ENCODE measurements at regions not wholly inside any gene's neighbourhood (a gene's known extent, or its start where the extent isn't known, plus 50 kb on each side); places are given as distances from the start of the nearest gene placed in this dataset.

DNA sequence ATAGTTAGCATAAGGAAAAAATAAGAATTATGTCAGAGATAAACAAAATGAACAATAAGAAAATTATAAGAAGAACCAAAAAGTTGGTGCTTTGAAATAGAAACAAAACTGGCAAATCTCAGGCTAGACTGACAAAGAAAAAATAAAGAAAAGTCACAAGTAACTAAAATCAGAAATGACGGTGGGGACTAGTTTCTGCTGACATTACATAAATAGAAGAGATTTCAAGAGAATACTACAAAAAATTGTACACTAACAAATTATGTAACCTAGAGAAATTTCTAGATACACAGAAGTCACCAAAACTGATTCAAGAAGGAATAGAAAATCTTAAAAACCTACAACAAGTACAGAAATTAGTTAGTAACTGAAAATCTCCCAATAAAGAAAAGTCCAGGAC, 355.6 kb upstream of the SGCG start:
- TF ChIP-seq, protein P1, sequence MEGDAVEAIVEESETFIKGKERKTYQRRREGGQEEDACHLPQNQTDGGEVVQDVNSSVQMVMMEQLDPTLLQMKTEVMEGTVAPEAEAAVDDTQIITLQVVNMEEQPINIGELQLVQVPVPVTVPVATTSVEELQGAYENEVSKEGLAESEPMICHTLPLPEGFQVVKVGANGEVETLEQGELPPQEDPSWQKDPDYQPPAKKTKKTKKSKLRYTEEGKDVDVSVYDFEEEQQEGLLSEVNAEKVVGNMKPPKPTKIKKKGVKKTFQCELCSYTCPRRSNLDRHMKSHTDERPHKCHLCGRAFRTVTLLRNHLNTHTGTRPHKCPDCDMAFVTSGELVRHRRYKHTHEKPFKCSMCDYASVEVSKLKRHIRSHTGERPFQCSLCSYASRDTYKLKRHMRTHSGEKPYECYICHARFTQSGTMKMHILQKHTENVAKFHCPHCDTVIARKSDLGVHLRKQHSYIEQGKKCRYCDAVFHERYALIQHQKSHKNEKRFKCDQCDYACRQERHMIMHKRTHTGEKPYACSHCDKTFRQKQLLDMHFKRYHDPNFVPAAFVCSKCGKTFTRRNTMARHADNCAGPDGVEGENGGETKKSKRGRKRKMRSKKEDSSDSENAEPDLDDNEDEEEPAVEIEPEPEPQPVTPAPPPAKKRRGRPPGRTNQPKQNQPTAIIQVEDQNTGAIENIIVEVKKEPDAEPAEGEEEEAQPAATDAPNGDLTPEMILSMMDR (conservative IDR thresholded peaks at IDR 0.05; ENCODE audit: low read depth, low read length): no peak
- no peak for DNase-seq (ENCODE audit: low read depth)
- no peak overlapping the region for H3K4me3 ChIP-seq (ENCODE audit: low read length)

DNA sequence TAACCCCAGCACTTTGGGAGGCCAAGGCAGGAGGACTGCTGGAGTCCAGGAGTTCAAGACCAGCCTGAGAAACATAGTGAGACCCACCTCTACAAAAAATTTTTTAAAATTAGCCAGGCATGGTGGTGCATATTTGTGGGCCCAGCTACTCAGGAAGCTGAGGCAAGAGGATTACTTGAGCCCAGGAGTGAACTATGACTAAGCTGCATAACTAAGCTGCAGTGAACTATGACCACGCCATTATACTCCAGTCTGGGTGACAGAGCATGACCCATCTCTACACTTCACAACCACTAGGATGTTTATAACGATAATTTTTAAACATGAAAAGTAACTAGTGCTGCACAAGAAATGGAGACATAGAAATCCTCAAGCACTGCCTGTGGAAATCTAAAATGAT, 352.7 kb upstream of the SGCG start:
- peak; percentile 38 for DNase-seq (ENCODE audit: low read depth)
- H3K4me3 ChIP-seq (ENCODE audit: low read length): no peak overlapping the region
- TF ChIP-seq, protein P1 (conservative IDR thresholded peaks at IDR 0.05; ENCODE audit: low read depth, low read length): no peak

DNA sequence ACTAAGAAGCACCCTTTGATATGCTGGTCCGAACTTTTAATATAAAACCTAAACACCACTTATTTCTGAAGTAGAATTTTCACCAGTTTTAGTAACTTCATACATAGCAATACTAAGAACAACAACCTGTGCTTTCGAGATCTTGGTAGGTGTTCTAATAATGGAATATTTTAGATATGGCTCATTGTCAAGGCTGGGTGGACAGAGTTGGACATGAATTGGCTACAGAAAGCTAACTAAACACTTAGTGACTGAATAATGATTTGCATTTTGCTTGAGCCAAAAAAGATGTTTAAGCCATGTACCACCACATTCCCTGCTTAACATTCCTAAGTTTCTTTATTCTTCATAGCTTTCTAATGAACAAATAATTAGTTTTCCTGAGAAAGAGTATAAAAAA, 344.3 kb upstream of the SGCG start:
- H3K4me3 ChIP-seq (ENCODE audit: low read length): no peak overlapping the region
- DNase-seq (ENCODE audit: low read depth): no peak
- TF ChIP-seq, protein P1 (conservative IDR thresholded peaks at IDR 0.05; ENCODE audit: low read depth, low read length): no peak

DNA sequence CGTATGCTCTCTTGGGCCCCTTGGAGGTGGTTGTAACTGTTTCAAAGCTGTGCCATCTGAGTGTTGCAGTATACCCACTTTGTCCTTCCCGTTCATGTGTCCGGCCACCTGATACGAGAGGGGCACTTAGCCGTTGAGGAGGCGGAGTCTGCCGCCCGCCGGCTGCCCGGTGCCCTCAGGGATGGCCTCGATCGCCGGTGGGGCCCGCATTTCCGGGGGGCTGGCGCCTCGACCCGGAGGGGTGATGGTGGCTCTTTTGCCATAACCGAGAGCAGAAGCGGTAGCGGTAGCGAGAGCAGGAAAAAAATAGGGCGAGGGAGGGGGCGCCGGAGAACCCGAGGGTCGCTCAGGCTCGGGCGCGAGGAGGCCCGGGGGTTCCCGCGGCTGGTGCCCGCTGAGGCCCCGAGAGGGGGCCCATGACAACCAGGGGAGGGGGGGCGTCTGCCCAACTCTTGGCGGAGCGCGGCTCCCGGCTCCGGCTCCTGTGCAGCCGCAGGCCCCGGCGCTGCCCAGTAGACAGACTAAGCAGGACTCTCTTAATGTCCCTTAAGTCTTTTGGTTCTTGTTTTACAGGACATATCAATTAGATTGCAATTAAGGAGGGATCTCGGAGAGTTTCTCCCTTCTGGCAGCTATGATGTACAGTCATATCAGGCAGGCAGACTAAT, 342.7 kb upstream of the SGCG start:
- H3K4me3 ChIP-seq (ENCODE audit: low read length): peak overlapping the region; percentile 47
- TF ChIP-seq, protein P1 (conservative IDR thresholded peaks at IDR 0.05; ENCODE audit: low read depth, low read length): no peak
- no peak for DNase-seq (ENCODE audit: low read depth)

DNA sequence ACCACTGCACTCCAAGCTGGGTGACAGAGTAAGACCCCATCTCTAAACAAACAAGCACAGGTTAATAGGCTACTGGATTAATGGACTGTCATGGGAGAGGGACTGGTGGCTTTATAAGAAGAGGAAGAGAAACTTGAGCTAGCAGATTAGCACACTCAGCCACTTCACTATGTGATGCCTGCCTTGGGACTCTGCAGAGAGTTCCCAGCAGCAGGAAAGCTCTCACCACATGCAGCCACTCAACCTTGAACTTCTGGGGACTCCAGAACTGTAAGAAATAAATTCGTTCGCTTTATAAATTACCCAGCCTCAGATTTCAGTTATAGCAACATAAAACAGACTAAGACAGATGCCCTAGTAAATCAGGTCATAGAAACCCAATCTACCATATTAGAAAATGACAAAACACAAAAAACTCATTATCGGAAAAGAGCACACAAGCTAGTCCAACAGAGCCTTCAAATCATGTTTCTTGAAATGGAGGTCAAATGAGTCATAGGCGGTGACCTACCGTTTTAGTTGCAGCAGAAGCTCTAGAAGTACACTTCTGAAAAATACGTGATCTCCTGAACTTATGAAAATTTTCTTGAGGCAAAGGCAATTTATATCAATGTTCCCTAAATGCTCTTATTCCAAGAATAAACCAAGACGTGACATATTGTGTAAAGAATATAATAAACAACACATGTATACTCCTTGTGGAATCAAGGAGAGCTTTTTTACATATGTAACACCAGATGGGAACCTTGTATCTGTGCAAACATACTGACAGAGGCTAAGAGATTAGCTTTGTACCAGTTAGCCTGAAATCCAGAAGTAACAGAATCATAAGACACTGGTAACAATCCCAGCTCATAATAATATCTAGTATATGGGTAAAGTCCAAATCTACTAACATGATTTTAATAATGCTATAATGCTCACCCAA, 340.9 kb upstream of the SGCG start:
- TF ChIP-seq, protein P1 (conservative IDR thresholded peaks at IDR 0.05; ENCODE audit: low read depth, low read length): no peak
- H3K4me3 ChIP-seq (ENCODE audit: low read length): no peak overlapping the region
- DNase-seq (ENCODE audit: low read depth): no peak

DNA sequence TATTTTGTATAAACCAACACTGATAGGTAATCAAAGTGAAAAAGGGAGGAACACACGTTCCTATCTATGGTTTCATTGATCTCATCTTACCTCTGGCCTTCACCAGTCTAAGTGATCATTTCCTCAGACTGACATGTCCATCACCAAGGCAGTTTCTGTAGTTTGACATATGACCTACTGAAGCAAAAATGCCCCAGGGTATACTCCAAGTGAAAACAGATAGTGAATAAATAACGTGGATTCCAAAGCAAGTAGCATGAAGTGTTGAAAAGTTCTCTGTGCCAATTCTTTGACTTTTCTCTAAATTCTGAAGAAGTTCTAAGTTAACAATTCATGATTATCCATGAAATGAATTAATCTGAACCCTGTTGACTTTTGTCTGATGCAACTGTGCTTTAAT, 334.2 kb upstream of the SGCG start:
- H3K4me3 ChIP-seq (ENCODE audit: low read length): no peak overlapping the region
- DNase-seq (ENCODE audit: low read depth): no peak
- TF ChIP-seq, protein P1 (conservative IDR thresholded peaks at IDR 0.05; ENCODE audit: low read depth, low read length): no peak

Data from retinal pigment epithelial cell (primary cell).